ENCODE measurements at regions not wholly inside any gene's neighbourhood (a gene's known extent, or its start where the extent isn't known, plus 50 kb on each side); places are given as distances from the start of the nearest gene placed in this dataset.

DNA sequence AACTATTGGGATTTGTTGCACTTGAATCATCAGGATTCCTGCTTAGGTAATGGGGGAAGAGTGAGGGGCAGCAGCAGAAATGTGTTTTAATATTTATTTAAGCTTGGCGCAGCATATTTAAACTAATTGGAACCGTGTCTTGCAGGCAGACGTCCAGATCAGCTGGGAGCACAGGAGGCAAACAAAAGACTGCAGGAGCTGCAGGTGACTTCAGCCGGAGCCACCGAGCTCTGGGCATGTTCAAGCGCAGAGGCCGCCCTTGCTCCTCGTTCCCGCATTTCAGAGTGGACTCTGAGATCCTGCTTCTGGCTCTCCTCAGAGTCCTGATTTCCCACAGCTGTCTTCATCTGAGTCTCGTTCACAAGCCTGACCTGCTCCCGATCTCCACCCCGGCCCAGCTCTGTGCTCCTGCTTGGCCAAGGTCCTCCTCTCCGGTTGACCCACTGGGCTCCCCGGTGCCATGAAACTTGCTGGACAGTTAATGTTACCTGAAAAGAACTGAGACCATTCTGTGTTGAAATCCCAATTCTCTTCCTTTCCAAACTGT, 475.5 kb downstream of the SOX11 start:
- Histone ChIP-seq H3K27me3 (no peaks in the 10 kb centered on the region), H3K27ac (no peak overlapping the region), H2AFZ (replicated peaks) (no peak overlapping the region), H3K9me3 (ENCODE audit: low read depth) (no peaks in the 10 kb centered on the region), H3K36me3 (no peaks in the 10 kb centered on the region), H3K4me1 (peaks cover 11% of the 10 kb centered on the region), H4K20me1 (ENCODE audit: low read depth) (no peaks in the 10 kb centered on the region), H3K4me3 (no peak overlapping the region), H3K9ac (no peak overlapping the region), H3F3A (ENCODE audit: low read depth) (no peaks in the 10 kb centered on the region), H3K4me2 (no peak overlapping the region), H3K79me2 (ENCODE audit: low read depth) (no peaks in the 10 kb centered on the region)
- TF ChIP-seq EZH2phosphoT487 (IDR thresholded peaks at IDR 0.05): no peak
- no peak for TF ChIP-seq CTCF (IDR thresholded peaks at IDR 0.05)
- no peak for TF ChIP-seq EZH2 (IDR thresholded peaks at IDR 0.05)
- Mint-ChIP-seq H3K36me3 (no peaks in the 10 kb centered on the region), H3K4me3 (no peak overlapping the region), H3K4me1 (peaks cover 22% of the 10 kb centered on the region), H3K27ac (no peak overlapping the region), H3K27me3 (ENCODE audit: insufficient read depth, low read depth) (no peaks in the 10 kb centered on the region), H3K9me3 (peaks cover under 1% of the 10 kb centered on the region)
- no peak for DNase-seq (ENCODE audit: low spot score)

DNA sequence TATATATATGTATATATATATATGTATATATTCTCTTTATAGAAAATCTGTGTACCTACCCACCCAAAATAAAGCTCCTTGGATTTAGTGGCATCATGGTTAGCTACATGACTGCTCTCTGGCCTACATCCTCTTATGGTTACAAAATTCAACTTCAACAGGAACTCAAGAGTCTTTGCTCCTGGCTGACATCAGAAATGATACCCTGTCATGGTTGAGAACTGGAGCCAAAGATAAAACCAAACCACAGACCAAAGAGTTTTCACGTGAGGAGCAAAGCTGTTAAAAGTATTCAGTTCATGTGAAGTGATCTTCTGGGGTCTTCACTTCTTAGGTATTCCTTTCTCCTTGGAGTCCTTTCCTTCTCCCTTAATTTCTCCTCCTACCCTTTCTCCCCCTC, 476.3 kb downstream of the SOX11 start:
- H3K9ac ChIP-seq: no peak overlapping the region
- no peaks in the 10 kb centered on the region for H3K27me3 ChIP-seq
- no peak overlapping the region for H3K4me3 ChIP-seq
- H3K9me3 ChIP-seq (ENCODE audit: low read depth): no peaks in the 10 kb centered on the region
- H4K20me1 ChIP-seq (ENCODE audit: low read depth): no peaks in the 10 kb centered on the region
- no peaks in the 10 kb centered on the region for H3K36me3 ChIP-seq
- Mint-ChIP-seq H3K4me3 (no peak overlapping the region), H3K4me1 (peaks cover 22% of the 10 kb centered on the region), H3K36me3 (no peaks in the 10 kb centered on the region), H3K27ac (no peak overlapping the region), H3K27me3 (ENCODE audit: insufficient read depth, low read depth) (no peaks in the 10 kb centered on the region), H3K9me3 (peaks cover 6% of the 10 kb centered on the region)
- no peak for DNase-seq (ENCODE audit: low spot score)
- no peak for TF ChIP-seq EZH2 (IDR thresholded peaks at IDR 0.05)
- TF ChIP-seq EZH2phosphoT487 (IDR thresholded peaks at IDR 0.05): no peak
- TF ChIP-seq CTCF (IDR thresholded peaks at IDR 0.05): no peak
- H3K4me2 ChIP-seq: no peak overlapping the region
- peaks cover 11% of the 10 kb centered on the region for H3K4me1 ChIP-seq
- no peak overlapping the region for H2AFZ ChIP-seq (replicated peaks)
- H3K27ac ChIP-seq: no peak overlapping the region
- H3K79me2 ChIP-seq (ENCODE audit: low read depth): no peaks in the 10 kb centered on the region
- H3F3A ChIP-seq (ENCODE audit: low read depth): no peaks in the 10 kb centered on the region

GRCh38 chr2:6171294-6171693, 479.1 kb downstream of the SOX11 start:
- no peaks in the 10 kb centered on the region for H3K27me3 Mint-ChIP-seq (ENCODE audit: insufficient read depth, low read depth)
- no peak for DNase-seq (ENCODE audit: low spot score)
- no peak overlapping the region for H3K9ac ChIP-seq

More at GRCh38 chr2:6171294-6171693, 479.1 kb downstream of the SOX11 start:
- Histone ChIP-seq H4K20me1 (ENCODE audit: low read depth) (no peaks in the 10 kb centered on the region), H3K4me1 (no peaks in the 10 kb centered on the region), H3F3A (ENCODE audit: low read depth) (no peaks in the 10 kb centered on the region), H3K4me3 (no peak overlapping the region), H2AFZ (replicated peaks) (no peak overlapping the region), H3K27ac (no peak overlapping the region), H3K4me2 (no peak overlapping the region), H3K36me3 (no peaks in the 10 kb centered on the region), H3K27me3 (no peaks in the 10 kb centered on the region), H3K79me2 (ENCODE audit: low read depth) (no peaks in the 10 kb centered on the region), H3K9me3 (ENCODE audit: low read depth) (no peaks in the 10 kb centered on the region)
- no peak overlapping the region for H3K27ac Mint-ChIP-seq
- TF ChIP-seq EZH2 (IDR thresholded peaks at IDR 0.05) (no peak), CTCF (IDR thresholded peaks at IDR 0.05) (no peak), EZH2phosphoT487 (IDR thresholded peaks at IDR 0.05) (no peak)
- H3K9me3 Mint-ChIP-seq: peaks cover 19% of the 10 kb centered on the region
- H3K36me3 Mint-ChIP-seq: no peaks in the 10 kb centered on the region
- no peak overlapping the region for H3K4me3 Mint-ChIP-seq
- H3K4me1 Mint-ChIP-seq: peaks cover 6% of the 10 kb centered on the region

Measured in neural progenitor cell (in vitro differentiated cells).